ENCODE measurements at regions not wholly inside any gene's neighbourhood (a gene's known extent, or its start where the extent isn't known, plus 50 kb on each side); places are given as distances from the start of the nearest gene placed in this dataset.

DNA sequence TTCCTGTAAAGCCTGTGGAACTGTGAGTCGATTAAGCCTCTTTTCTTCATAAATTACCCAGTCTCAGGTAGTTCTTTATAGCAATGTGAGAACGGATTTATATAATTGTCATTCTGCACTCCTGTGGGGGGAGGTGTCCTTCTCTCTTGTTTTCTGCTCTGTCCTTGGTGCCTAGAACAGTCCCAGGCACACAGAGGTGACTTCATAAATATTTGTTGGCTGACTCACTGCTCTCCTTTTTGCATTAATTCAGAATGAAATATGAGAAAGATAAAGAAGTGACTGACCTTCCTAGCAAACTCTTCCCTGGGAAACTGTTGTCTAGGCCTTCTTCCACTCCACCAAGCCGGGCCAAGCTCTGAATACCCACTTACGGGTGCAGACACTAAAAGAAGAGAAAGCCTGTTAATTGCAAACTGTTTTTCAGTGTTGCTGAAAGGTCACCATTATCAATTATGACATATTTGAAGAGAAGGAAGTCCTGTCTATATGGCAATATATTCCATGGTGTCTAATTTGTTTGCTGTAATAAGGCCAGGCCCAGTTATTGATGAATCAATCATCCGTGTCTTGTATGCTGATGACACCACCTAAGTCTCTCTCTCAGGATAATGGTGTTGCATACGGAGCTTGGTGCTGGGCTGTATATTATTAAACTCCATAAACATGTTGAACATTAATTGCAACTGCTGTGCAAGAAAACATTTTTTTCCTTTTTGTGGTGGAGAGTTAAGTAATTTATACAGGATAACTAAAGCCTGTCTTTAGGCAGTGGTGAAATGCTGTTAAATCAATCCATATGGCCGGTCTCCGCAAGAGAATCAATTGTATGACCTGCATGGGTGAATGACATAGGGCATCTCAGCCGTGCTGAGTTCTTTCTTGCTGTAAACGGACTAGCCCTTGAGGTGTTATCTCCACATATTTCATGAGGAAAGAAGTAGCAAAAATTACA lies 567.5 kb downstream of the SLC4A3 start:
- no peak for DNase-seq (ENCODE audit: low spot score)
- TF ChIP-seq, protein P1, sequence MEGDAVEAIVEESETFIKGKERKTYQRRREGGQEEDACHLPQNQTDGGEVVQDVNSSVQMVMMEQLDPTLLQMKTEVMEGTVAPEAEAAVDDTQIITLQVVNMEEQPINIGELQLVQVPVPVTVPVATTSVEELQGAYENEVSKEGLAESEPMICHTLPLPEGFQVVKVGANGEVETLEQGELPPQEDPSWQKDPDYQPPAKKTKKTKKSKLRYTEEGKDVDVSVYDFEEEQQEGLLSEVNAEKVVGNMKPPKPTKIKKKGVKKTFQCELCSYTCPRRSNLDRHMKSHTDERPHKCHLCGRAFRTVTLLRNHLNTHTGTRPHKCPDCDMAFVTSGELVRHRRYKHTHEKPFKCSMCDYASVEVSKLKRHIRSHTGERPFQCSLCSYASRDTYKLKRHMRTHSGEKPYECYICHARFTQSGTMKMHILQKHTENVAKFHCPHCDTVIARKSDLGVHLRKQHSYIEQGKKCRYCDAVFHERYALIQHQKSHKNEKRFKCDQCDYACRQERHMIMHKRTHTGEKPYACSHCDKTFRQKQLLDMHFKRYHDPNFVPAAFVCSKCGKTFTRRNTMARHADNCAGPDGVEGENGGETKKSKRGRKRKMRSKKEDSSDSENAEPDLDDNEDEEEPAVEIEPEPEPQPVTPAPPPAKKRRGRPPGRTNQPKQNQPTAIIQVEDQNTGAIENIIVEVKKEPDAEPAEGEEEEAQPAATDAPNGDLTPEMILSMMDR (IDR thresholded peaks at IDR 0.05; ENCODE audit: extremely low read depth, insufficient read depth, missing control alignments): no peak
- in situ Hi-C loops (cut with MboI; ENCODE audit: low pct_unique_long_range_greater_than_20kb, low sequenced_read_pairs, unreplicated experiment): no loop called here

DNA sequence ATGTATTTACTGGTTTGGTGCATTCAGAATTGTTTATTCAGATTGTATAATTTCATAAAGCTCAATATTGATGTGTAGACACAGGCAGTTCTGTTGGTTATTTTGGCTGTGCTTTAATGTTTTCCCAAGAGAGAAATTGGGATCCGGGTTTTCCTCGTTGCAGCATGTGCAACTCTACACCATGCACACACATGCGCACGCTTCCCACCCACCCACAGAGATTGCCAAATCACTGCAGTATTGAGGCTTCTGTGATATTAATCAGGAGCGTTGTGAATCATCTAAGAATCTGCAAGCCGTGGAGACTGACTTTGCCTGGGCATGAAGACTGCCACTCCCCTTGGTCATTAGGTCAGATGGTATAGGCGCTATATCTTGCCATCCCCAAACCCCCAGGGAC lies 571.5 kb downstream of the SLC4A3 start:
- TF ChIP-seq, protein P1 (IDR thresholded peaks at IDR 0.05; ENCODE audit: extremely low read depth, insufficient read depth, missing control alignments): no peak
- in situ Hi-C loops (cut with MboI; ENCODE audit: low pct_unique_long_range_greater_than_20kb, low sequenced_read_pairs, unreplicated experiment): no loop called here
- DNase-seq (ENCODE audit: low spot score): no peak

DNA sequence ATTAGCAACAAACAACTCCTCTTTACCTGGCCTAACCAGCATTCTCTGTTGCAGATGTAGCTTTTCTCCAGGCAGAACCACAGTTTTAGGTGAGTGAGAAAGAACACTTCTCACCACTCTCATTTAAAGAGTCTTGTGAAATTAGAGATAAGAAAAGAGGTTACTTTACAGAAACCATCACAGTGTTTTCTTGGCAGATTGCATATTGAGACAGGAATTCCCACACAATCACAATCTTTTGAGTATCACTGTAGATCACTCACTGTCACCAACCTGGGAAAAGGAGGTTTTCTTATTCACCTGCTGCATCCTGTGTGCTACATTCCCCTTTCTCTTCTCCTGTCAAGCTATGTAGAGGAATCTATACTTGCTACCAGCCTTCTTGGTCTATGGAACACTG lies 574.6 kb downstream of the SLC4A3 start:
- TF ChIP-seq, protein P1 (IDR thresholded peaks at IDR 0.05; ENCODE audit: extremely low read depth, insufficient read depth, missing control alignments): no peak
- DNase-seq (ENCODE audit: low spot score): no peak
- in situ Hi-C loops (cut with MboI; ENCODE audit: low pct_unique_long_range_greater_than_20kb, low sequenced_read_pairs, unreplicated experiment): no loop called here

DNA sequence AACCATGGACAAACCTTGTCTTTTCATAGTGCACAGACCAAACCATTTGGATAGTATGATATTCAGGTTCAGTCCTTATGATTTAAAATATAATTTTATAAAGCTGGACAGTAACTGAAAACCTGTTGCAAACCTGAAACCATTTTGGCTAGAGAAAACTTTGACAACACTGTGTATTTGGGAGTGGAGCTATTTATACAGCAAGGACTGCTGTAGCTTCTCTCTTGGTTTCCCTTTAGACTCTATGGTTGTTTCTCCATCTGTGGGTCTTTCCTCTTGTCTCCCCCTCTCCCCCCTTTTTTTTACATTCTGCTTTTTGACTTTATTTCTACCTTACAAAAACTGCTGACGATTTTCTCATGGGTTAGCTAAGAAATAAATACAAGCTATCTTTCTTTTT lies 581.7 kb downstream of the SLC4A3 start:
- in situ Hi-C loops (cut with MboI; ENCODE audit: low pct_unique_long_range_greater_than_20kb, low sequenced_read_pairs, unreplicated experiment): no loop called here
- TF ChIP-seq, protein P1 (IDR thresholded peaks at IDR 0.05; ENCODE audit: extremely low read depth, insufficient read depth, missing control alignments): no peak
- no peak for DNase-seq (ENCODE audit: low spot score)

DNA sequence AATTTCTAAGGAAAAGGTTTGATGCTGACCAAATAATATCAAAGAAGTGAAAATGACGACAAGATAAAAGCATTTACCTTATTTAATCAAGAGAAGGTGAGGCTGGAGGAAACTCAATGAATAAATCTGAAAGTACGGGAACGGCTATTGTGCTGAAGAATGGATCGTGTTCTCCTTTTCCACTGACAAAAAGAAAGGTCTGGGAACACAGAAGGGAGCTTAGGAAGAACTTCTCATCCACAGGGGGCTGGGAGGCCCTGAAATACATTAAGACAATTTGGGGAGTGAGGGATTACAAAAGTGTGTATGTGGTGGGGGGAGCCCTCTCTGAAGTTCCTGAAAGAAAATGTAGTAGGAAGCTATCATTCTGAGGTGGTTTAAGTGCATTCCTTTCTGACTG lies 582.3 kb downstream of the SLC4A3 start:
- in situ Hi-C loops (cut with MboI; ENCODE audit: low pct_unique_long_range_greater_than_20kb, low sequenced_read_pairs, unreplicated experiment): no loop called here
- no peak for DNase-seq (ENCODE audit: low spot score)
- TF ChIP-seq, protein P1 (IDR thresholded peaks at IDR 0.05; ENCODE audit: extremely low read depth, insufficient read depth, missing control alignments): no peak

DNA sequence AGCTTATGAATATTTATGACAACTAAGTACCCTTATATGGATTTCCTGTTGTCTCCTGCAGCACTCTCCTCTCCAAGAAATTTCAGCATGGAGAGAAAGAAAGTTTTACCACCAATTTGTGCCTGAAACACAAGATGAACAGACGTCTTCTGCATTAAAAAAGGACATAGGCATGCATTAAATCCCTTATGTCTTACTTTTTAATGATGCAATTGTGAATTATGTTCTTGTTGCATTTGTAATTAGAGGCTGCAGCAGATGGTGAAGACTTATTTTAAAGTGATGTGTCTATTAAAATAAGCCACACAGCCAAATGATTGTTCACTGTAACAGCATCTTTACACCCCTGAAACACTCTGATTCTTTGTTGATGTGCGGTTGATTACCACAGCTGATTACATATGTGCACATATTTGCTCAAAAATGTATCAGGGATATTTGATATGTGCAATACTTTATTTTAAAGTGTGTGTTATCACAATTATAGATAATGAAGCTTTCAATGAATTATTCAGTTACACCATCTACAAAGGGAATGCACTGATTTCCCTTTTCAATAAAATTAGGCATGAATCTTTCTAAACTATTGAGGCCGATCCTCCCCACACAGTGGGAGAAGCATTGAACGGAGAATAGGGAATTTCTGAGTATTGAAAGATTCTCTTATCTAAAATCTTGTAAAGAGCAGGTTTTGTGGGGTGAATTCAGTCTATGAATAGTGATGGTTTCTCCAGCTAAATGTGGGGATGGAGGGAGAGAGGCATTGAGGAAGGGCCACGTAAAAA lies 585.1 kb downstream of the SLC4A3 start:
- in situ Hi-C loops (cut with MboI; ENCODE audit: low pct_unique_long_range_greater_than_20kb, low sequenced_read_pairs, unreplicated experiment): no loop called here
- TF ChIP-seq, protein P1 (IDR thresholded peaks at IDR 0.05; ENCODE audit: extremely low read depth, insufficient read depth, missing control alignments): no peak
- no peak for DNase-seq (ENCODE audit: low spot score)
